ENCODE measurements at regions not wholly inside any gene's neighbourhood (a gene's known extent, or its start where the extent isn't known, plus 50 kb on each side); places are given as distances from the start of the nearest gene placed in this dataset.

GRCh38 chrX:30941898-30942297, 52.8 kb upstream of the TAB3 start:
- TF ChIP-seq CTCF (conservative IDR thresholded peaks at IDR 0.05 in 1 of 2, IDR thresholded peaks at IDR 0.05 in 1 of 2; ENCODE audit: low read depth in 1 of 2, low read length in 2 of 2), result no peak
- TF ChIP-seq EZH2 (IDR thresholded peaks at IDR 0.05; ENCODE audit: low read length, missing control alignments), result no peak
